Retinal pigment epithelial cell (primary cell): ENCODE measurements at regions not wholly inside any gene's neighbourhood (a gene's known extent, or its start where the extent isn't known, plus 50 kb on each side); places are given as distances from the start of the nearest gene placed in this dataset.
A peak's percentile ranks its signal among the peaks of the same experiment; 100 is the strongest.

Source experiments
- DNase-seq: peaks from one replicate; pipeline ENCODE4 v3.0.0-alpha.2; 2010; ENCODE audit warnings: low read depth
- H3K4me3 ChIP-seq: 2 replicates; pipeline ENCODE4 v1.5.1; 2011; ENCODE audit warnings: mild to moderate bottlenecking, low read length, control low read depth, moderate library complexity
- CTCF ChIP-seq: conservative IDR thresholded peaks from 2 replicates; pipeline ENCODE4 v1.5.1; 2011; ENCODE audit warnings: low read depth, low read length, control low read depth, inconsistent platforms

GRCh38 chr2:151182899-151183809 lies 78.5 kb downstream of the RBM43 start:
- peak; percentile 60 for DNase-seq
- no peak for TF ChIP-seq CTCF
- H3K4me3 ChIP-seq: no peak overlapping the region

GRCh38 chr2:151182396-151182795 lies 79.3 kb downstream of the RBM43 start:
- peak; percentile 65 for DNase-seq
- H3K4me3 ChIP-seq: no peak overlapping the region
- no peak for TF ChIP-seq CTCF

- no peak for DNase-seq
- TF ChIP-seq CTCF: no peak
- no peak overlapping the region for H3K4me3 ChIP-seq
These were observed 80.1 kb downstream of the RBM43 start for GRCh38 chr2:151181524-151181923.

GRCh38 chr2:151180123-151180522 lies 81.5 kb downstream of the RBM43 start:
- no peak for DNase-seq
- no peak for TF ChIP-seq CTCF
- no peak overlapping the region for H3K4me3 ChIP-seq

- no peak for DNase-seq
- H3K4me3 ChIP-seq: no peak overlapping the region
- TF ChIP-seq CTCF: no peak
These were observed 83.5 kb downstream of the RBM43 start for GRCh38 chr2:151178207-151178606.

- TF ChIP-seq CTCF: no peak
- no peak overlapping the region for H3K4me3 ChIP-seq
- no peak for DNase-seq
These were observed 83.9 kb downstream of the RBM43 start for GRCh38 chr2:151177756-151178155.

- no peak overlapping the region for H3K4me3 ChIP-seq
- TF ChIP-seq CTCF: no peak
- no peak for DNase-seq
These were observed 85.0 kb downstream of the RBM43 start for GRCh38 chr2:151176661-151177060.
